Suppressor macrophage treated with lipopolysaccharide for 1 hour (primary cell): ENCODE measurements at regions not wholly inside any gene's neighbourhood (a gene's known extent, or its start where the extent isn't known, plus 50 kb on each side); places are given as distances from the start of the nearest gene placed in this dataset.

ENCODE experiments used
- DNase-seq, 3 donors: peaks; one replicate each; pipeline ENCODE4 v3.0.0-alpha.2; 2020 to 2022

GRCh38 chr7:31398815-31399214 is 58.3 kb upstream of the NEUROD6 start:
- no peak for DNase-seq

DNA sequence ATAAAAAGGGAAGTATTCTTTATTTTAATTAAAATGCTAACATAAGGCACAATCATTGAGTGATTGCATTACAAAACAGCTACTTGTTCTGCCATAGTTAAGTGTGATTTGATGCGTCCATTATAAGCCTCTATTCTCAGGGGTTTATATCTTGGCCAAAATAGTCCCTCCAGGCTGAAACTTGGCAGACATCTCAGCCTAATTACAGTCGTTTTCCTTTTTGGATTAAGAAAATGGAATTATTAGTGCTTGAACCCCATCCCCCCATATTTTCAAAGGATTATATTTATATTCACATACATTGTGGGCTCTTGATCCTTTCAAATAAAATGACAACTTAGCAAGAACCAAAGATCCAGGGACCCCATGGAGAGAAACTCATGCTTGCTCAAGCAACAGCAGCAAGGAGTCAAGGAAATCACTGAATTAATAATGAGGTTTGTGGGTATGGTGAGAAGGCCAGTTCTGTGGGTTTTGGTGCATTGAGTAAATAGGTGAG is 66.7 kb upstream of the NEUROD6 start:
- DNase-seq: no peak

GRCh38 chr7:31408140-31408729 is 67.7 kb upstream of the NEUROD6 start:
- peak; percentile 30 to 74 (median 67) for DNase-seq

GRCh38 chr7:31410265-31410664 is 69.7 kb upstream of the NEUROD6 start:
- no peak for DNase-seq

DNA sequence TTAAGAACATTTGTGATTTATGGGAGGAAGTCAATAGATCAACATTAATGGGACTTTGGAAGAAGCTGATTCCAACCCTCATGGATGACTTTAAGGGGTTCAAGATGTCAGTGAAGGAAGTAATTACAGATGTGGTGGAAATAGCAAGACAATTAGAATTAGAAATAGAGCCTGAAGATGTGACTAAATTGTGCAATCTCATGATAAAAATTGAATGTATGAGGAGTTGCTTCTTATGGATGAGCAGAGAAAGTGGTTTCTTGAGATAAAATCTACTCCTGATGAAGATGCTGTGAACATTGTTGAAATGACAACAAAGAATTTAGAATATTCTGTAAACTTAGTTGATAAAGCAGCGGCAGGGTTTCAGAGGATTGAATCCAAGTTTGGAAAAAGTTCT is 70.9 kb upstream of the NEUROD6 start:
- no peak for DNase-seq

DNA sequence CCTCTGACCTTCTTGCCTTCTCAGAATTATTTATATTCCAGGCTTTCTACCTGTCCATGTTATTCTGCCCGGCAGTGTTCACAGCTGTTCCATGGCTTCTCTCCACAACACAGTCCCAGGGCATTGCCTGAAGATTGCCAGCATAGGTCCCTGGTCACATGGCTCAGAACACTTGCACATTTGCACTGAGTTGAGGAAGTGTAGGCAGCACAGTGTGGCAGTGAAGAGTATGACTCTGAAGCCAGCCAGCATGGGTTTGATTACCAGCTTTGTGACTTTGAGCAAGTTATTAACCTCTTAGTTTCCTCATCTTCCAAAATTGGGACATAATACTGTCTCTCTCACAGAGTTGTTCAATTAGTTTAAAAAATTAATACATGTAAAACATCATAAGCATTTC is 73.2 kb upstream of the NEUROD6 start:
- peak in 2 of 3 donors; percentile 27 to 35 for DNase-seq

GRCh38 chr7:31416381-31416870 is 75.9 kb upstream of the NEUROD6 start:
- no peak for DNase-seq

GRCh38 chr7:31418928-31419327 is 78.4 kb upstream of the NEUROD6 start:
- DNase-seq: no peak

DNA sequence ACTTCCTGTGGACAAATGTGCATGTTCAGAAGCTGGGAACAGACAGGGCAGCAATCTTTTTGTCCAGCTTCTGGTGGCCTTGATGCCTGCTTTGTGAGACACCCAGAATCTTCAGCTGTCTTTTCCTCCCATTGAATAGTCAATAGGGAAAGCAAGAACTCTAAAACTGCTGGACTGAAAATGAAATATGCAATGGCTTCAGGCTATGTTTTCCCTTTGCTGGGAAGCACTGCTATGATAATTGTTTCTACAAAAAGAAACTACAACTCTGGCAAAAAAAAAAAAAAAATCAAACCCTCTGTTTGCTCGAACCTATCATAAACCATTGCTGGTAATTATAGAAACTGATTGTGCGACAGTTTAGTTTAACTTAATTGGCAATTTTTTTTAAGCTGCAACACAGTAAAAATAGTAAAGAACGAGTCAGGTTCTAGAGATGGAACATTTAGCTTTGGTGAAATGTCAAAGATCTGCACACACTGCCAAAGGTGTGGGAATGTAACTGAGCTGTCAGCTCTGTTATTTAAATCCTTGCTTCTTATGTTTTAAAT is 79.1 kb upstream of the NEUROD6 start:
- DNase-seq: no peak

GRCh38 chr7:31420948-31421347 is 80.4 kb upstream of the NEUROD6 start:
- DNase-seq: no peak

DNA sequence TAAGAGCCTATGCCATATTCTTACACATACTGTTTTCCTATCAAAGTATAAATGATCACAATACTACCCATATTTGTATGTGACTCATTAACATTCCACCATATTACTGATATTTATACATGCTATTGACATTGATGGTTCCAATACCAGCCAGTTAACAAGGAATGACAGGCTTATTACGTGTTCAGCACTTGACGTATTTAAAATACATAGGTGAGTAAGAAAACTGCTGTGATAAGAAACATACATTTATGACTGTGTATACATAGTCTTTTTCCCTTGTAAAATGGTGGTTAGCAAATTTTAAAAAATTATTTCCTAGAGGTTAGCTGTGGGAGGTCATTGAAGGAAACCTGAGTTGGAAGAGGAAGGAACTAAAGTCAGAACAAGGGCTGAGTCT is 81.1 kb upstream of the NEUROD6 start:
- no peak for DNase-seq

DNA sequence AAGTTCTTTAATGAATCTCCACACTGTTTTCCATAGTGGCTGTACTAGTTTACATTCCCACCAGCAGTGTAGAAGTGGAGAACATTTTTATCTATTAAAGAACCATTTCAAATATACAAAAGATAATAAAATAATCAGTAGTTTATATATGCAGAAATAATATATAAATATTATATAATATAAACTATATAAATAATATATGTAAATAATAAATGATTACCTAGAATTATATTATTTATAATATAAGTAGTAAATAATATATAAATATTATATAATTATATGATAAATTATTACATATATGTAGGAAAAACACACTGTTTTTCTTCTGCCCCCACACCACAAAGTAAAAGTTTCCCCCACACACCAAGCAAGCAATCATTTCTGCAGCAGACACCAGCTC is 83.5 kb upstream of the NEUROD6 start:
- DNase-seq: no peak

DNA sequence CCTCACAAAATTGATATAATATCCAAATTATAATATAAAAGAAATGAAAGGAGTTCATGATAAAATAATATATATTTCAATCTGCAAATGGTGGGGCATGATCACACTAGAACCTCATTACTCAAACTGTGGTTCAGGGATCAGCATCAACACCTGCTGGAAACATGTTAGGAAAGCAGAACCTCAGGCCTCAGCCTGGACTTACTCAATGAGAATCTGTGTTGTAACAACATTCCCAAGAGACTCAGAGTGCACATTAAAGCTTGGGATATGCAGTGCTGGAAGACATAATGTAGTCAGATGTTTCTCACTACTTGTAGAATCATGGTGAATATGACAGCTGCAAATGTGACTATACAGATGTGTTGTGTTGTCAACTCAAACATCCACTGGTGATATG is 81.7 kb upstream of the ITPRID1 start:
- no peak for DNase-seq

- DNase-seq: no peak
Observed at GRCh38 chr7:31432836-31433340, 81.0 kb upstream of the ITPRID1 start.

DNA sequence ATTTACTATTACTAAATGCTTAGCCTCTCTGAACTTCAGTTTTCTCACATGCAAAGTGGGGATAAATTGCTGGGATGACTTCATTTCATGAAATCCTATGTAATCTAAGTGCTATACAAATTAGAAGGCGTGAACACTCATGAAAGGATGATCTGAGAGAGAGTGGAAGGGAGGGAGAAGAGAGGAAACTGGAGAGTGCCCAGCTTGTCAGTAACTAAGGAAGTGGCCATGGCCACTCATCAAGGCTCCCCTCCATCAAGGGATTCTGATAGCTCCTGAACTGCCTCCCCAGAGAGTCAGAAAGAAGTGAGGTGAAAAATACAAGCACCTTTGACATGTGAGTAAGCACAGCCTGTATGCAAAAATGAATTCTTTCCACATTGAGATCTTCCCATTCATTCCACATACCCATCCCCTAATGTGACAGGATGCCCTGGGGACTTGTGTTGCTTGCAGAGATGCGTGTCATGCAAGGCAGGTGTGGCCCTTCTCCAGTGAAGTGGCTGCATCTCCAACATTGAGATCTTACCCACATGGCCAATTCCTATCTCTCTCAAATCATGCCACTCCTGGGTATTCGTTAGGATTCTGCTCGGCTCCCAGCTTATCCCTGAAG is 76.5 kb upstream of the ITPRID1 start:
- no peak for DNase-seq

DNA sequence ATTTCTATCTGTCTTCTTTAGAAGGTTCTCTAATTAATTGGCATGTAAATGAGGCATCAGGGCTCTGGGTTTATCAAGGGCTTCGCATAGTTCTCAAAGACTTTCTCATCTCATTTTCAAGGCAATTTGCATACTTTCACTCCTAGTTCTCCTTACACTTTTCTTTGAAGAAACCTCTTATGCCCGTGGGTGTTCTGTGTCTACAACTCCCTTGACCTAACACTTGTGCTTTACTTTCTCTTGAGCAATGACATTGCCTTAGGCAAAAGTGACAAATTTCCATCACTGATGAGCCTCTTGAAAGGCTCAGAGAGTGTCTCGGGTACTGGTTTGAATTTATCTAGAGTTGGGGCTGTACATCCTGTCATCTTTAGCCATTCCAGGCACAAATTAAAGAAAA is 74.7 kb upstream of the ITPRID1 start:
- DNase-seq: no peak

DNA sequence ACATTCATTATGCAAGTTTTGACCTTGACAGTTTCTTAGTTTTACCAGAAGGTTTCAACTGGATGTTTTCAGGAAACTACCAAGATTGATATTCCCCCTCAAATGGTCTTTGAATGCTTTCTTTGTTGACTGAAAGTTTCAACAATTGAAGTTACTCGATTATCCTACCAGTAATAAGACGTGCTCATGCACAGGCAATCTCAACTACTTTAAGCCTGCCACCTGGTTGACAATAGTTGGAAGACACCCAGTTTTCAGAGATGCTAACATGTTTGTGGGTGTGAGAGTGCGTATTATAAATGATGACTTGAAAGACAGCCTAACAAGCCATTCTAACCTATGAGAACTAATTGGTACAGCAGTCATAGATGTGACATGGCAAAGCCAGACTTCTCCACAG is 73.4 kb upstream of the ITPRID1 start:
- no peak for DNase-seq

- DNase-seq: no peak
Observed at GRCh38 chr7:31442626-31443025, 71.3 kb upstream of the ITPRID1 start.

DNA sequence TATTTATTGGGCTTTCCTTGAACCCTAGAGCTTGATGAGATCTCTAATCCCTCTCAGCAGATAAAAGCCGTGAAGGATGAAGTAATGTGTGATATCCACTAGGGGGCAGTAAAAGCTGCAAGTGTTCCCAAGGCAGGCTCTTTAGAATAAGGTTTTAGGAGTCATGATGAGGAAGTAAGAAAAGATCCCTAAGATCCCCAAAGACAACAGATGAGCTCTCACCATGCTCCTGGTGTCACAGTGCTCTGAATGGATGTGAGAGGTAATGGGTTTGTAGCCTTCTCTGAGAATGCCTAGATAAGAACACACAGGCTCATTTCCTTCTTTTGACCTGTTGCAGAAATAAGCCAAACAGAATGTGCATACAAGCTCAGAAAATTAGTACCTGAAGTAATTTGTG is 70.4 kb upstream of the ITPRID1 start:
- DNase-seq: peak; percentile 68 to 88 (median 80)

DNA sequence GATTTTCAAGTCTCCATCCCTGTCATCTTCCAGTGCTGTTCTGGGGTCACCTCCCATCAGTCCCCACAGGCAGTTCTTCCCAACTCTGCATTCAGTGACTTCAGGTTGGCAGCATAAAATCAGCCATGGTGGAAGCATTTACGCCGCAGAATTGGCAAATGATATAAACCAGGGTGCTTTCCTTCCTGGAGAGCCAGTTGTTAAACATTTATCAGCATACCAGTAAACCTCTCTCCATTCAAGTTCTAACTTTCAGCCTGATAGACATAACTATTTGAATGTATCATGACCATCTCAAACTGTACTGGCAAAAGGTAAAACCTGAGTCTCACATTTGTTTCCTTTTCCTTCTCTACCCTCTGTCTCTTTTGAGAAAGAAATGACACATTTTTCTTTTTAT is 69.7 kb upstream of the ITPRID1 start:
- no peak for DNase-seq

GRCh38 chr7:31445686-31446355 is 68.1 kb upstream of the ITPRID1 start:
- DNase-seq: no peak

DNA sequence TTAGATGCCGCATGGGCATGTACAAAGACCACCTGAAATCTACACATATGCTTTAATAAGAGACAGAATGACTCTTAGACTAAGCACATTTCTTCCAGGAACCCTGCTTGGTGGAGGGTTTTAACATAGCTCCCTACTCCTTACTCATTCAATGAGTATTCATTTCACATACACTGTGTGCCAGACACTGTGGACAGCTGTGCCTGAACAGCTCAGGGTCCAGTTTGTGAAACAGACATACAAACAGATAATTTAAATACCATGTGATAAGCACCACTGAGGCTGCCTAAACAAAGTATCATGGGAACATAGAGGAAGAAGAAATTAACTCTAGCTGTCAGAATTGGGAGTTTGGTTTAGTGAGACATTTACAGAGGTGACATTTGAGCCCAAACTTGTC is 65.2 kb upstream of the ITPRID1 start:
- no peak for DNase-seq

GRCh38 chr7:31455844-31456243 is 58.0 kb upstream of the ITPRID1 start:
- DNase-seq: no peak
